ENCODE measurements at regions not wholly inside any gene's neighbourhood (a gene's known extent, or its start where the extent isn't known, plus 50 kb on each side); places are given as distances from the start of the nearest gene placed in this dataset.
"Not testable (repeated sequence)": the region's sequence is repeated elsewhere in the genome, so short reads cannot be mapped to it uniquely, and the experiment has no call there.

DNA sequence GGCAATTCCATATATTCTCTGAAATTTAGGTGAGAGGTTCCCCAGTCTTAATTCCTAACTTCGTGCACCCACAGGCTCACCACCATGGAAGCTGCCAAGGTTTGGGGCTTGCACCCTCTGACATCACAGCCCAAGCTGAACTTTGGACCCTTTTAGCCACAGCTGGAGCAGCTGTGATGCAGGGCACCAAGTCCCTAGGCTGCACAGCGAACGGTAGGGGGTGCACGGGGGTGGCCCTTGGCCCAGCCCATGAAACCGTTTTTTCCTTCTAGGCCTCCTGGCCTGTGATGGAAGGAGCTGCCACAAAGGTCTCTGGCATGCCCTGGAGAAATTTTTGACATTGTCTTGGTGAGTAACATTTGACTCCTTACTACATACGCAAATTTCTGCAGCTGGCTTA is 251.9 kb upstream of the GRM3 start:
- DNase-seq (ENCODE audit: low read depth) = no peak
- H3K4me3 ChIP-seq (ENCODE audit: low read depth, low read length) = no peak overlapping the region
- TF ChIP-seq CTCF (conservative IDR thresholded peaks at IDR 0.05; ENCODE audit: low read depth, low read length) = no peak

GRCh38 chr7:86375602-86376001 is 268.1 kb upstream of the GRM3 start:
- not testable (repeated sequence) for H3K4me3 ChIP-seq (ENCODE audit: low read depth, low read length); DNase-seq (ENCODE audit: low read depth)

DNA sequence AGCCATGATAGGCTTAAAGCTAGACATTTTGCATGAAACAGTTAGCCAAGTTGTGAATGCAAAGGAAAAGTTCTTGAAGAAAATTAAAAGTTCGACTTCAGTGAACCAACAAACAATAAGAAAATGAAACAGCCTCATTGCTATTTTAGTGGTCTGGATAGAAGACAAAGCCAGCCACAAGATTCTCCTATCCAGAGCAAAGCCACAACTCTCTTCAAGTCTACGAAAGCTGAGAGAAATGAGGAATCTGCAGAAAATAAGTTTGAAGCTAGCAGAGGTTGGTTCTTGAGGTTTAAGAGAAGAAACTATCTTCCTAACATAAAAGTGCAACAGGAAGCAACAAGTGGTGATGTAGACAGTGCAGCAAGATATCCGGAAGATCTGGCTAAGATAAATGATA is 271.4 kb upstream of the GRM3 start:
- no peak for DNase-seq (ENCODE audit: low read depth)
- TF ChIP-seq CTCF (conservative IDR thresholded peaks at IDR 0.05; ENCODE audit: low read depth, low read length) = no peak
- H3K4me3 ChIP-seq (ENCODE audit: low read depth, low read length) = no peak overlapping the region

- no peak for TF ChIP-seq CTCF (conservative IDR thresholded peaks at IDR 0.05; ENCODE audit: low read depth, low read length)
- H3K4me3 ChIP-seq (ENCODE audit: low read depth, low read length) = no peak overlapping the region
Measured at GRCh38 chr7:86366946-86367345, 276.8 kb upstream of the GRM3 start.

DNA sequence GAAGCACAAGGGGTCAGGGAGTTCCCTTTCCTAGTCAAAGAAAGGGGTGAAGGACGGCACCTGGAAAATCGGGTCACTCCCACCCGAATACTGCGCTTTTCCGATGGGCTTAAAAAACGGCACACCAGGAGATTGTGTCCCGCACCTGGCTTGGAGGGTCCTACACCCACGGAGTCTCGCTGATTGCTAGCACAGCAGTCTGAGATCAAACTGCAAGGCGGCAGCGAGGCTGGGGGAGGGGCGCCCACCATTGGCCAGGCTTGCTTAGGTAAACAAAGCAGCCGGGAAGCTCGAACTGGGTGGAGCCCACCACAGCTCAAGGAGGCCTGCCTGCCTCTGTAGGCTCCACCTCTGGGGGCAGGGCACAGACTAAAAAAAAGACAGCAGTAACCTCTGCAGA is 303.3 kb upstream of the GRM3 start:
- DNase-seq (ENCODE audit: low read depth); H3K4me3 ChIP-seq (ENCODE audit: low read depth, low read length): not testable (repeated sequence)

More at GRCh38 chr7:86366946-86367345, 276.8 kb upstream of the GRM3 start:
- no peak for DNase-seq (ENCODE audit: low read depth)

DNA sequence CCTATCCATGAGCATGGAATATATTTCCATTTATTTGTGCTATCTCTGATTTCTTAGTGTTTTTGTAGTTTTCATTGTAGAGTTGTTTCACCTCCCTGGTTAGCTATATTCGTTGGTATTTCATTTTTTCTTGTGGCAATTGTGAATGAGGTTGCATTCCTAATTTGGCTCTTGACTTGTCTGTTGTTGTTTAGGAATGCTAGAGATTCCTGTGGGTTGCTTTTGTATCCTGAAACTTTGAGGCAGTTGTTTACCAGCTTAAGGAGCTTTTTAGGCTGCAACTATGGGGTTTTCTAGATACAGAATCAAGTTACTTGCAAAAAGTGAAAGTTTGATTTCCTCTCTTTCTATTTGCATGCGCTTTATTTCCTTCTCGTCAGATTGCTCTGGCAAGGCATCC is 304.7 kb upstream of the GRM3 start:
- no peak overlapping the region for H3K4me3 ChIP-seq (ENCODE audit: low read depth, low read length)
- TF ChIP-seq CTCF (conservative IDR thresholded peaks at IDR 0.05; ENCODE audit: low read depth, low read length) = no peak
- DNase-seq (ENCODE audit: low read depth) = no peak

DNA sequence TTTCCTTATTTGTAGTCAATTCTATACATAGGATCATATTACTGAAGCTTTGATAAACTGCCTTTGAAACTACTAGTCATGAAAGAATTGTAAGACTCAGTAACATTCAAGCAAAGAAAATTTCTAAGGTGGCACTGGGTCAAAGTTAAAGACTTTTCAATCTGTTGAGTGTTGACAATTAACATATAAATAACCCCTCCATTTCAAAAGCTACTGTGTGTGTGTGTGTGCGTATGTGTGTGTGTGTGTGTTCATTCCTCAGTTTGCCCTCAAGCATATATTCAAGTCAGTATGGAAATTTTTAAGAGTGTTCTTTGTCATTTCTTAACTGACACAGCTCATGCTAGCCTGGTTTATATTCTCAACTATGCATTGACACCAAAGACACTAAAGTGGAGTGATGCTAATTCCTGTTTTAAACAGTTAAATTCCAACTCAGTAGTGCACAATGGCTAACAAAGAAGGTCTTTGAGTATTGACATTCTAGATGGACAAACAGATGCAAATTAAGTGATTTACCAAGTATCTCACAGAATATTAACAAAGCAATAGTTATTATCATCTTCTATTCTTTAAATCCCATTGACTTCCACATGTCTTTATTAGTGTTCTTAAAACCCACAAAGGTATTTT is 314.8 kb upstream of the GRM3 start:
- no peak for DNase-seq (ENCODE audit: low read depth)
- TF ChIP-seq CTCF (conservative IDR thresholded peaks at IDR 0.05; ENCODE audit: low read depth, low read length) = no peak
- no peak overlapping the region for H3K4me3 ChIP-seq (ENCODE audit: low read depth, low read length)

- no peak for DNase-seq (ENCODE audit: low read depth)
- no peak overlapping the region for H3K4me3 ChIP-seq (ENCODE audit: low read depth, low read length)
- TF ChIP-seq CTCF (conservative IDR thresholded peaks at IDR 0.05; ENCODE audit: low read depth, low read length) = no peak
Measured at GRCh38 chr7:86326847-86327246, 316.9 kb upstream of the GRM3 start.

All from epithelial cell of proximal tubule (primary cell).